HG03103 (cell line): ENCODE measurements at regions not wholly inside any gene's neighbourhood (a gene's known extent, or its start where the extent isn't known, plus 50 kb on each side); places are given as distances from the start of the nearest gene placed in this dataset.

Experiments
- ATAC-seq: cut with Tn5 transposase; IDR thresholded peaks from one replicate; pipeline ENCODE4 v1.9.1; 2021; ENCODE audit warnings: low read depth; ENCODE audit not compliant: unreplicated experiment

GRCh38 chr5:68405784-68406743 lies 190.5 kb downstream of the PIK3R1 start:
- peak; percentile 11 for ATAC-seq

- ATAC-seq, result peak; percentile 86
Measured at GRCh38 chr5:68406767-68407241, 191.2 kb downstream of the PIK3R1 start.

GRCh38 chr5:68407311-68408239 lies 192.0 kb downstream of the PIK3R1 start:
- no peak for ATAC-seq

GRCh38 chr5:68408345-68408871 lies 192.9 kb downstream of the PIK3R1 start:
- ATAC-seq, result no peak

- no peak for ATAC-seq
Measured at GRCh38 chr5:68409259-68409658, 193.7 kb downstream of the PIK3R1 start.

GRCh38 chr5:68411161-68411560 lies 195.6 kb downstream of the PIK3R1 start:
- ATAC-seq, result no peak

- ATAC-seq, result no peak
Measured at GRCh38 chr5:68415177-68416085, 199.9 kb downstream of the PIK3R1 start.

- ATAC-seq, result no peak
Measured at GRCh38 chr5:68416714-68417113, 201.2 kb downstream of the PIK3R1 start.

GRCh38 chr5:68418201-68418600 lies 202.6 kb downstream of the PIK3R1 start:
- no peak for ATAC-seq

- ATAC-seq, result no peak
Measured at GRCh38 chr5:68418680-68419079, 203.1 kb downstream of the PIK3R1 start.

GRCh38 chr5:68419081-68419636 lies 203.6 kb downstream of the PIK3R1 start:
- ATAC-seq, result no peak

- ATAC-seq, result no peak
Measured at GRCh38 chr5:68419637-68420452, 204.3 kb downstream of the PIK3R1 start.

GRCh38 chr5:68420476-68421344 lies 205.2 kb downstream of the PIK3R1 start:
- no peak for ATAC-seq

- ATAC-seq, result no peak
Measured at GRCh38 chr5:68421485-68422220, 206.1 kb downstream of the PIK3R1 start.

GRCh38 chr5:68423154-68423811 lies 207.7 kb downstream of the PIK3R1 start:
- no peak for ATAC-seq

GRCh38 chr5:68424799-68425537 lies 209.4 kb downstream of the PIK3R1 start:
- ATAC-seq, result peak; percentile 74
